NCI-H82 treated with DMSO at 0.1 percent for 48 hours (cell line): ENCODE measurements at regions not wholly inside any gene's neighbourhood (a gene's known extent, or its start where the extent isn't known, plus 50 kb on each side); places are given as distances from the start of the nearest gene placed in this dataset.
"Not testable (repeated sequence)": the region's sequence is repeated elsewhere in the genome, so short reads cannot be mapped to it uniquely, and the experiment has no call there.

Source experiments
- DNase-seq: peaks from one replicate; lab custom pipeline; 2025; ENCODE audit not compliant: unreplicated experiment; lab: John Stamatoyannopoulos, UW

DNA sequence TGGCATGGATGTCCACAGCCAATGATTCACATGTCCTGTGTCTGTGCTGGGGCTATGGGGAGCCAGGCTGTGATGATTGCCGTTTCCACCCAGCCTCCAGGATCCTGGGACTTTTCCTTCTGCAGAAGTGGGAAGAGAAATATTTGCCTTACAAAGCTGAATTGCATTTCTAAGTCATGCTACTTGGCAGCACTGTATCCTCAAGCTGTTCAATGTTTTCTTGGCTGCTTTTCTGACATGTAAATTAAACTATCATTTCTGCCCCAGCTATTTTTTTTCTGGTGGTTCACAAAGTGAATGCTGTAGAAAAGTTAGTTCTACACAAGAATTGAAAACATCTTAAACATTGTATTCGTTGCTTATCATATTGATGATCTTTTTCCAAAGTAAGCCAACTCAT, 51.9 kb upstream of the TCERG1L start:
- no peak for DNase-seq

- DNase-seq, result no peak
Observed at GRCh38 chr10:131371571-131371970, 60.0 kb upstream of the TCERG1L start.

GRCh38 chr10:131381576-131381975, 70.1 kb upstream of the TCERG1L start:
- no peak for DNase-seq

DNA sequence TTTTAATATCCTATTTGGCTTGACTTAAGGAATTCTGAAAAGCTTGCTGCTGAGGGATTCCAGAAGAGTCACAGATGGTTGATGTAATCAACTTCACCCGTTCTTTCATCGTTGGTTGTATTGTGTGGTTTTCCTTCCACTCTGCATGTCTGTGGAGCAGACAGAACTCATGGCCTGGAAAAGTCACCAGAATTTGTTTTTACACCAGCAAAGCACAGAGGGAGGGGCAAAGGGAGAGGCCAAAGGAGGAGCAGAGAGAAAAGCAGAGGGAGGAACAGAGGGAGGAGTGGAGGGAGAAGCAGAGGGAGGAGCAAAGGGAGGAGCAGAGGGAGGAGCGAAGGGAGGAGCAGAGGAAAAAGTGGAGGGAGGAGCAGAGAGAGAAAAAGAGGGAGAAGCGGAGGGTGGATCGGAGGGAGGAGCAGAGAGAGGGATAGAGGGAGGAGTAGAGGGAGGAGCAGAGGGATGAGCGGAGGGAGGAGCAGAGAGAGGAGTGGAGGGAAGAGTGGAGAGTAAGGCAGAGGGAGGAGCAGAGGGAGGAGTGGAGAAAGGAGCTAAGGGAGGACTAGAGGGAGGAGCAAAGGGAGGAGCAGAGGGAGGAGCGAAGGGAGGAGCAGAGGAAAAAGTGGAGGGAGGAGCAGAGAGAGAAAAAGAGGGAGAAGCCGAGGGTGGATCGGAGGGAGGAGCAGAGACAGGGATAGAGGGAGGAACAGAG, 73.8 kb upstream of the TCERG1L start:
- DNase-seq, result not testable (repeated sequence)

DNA sequence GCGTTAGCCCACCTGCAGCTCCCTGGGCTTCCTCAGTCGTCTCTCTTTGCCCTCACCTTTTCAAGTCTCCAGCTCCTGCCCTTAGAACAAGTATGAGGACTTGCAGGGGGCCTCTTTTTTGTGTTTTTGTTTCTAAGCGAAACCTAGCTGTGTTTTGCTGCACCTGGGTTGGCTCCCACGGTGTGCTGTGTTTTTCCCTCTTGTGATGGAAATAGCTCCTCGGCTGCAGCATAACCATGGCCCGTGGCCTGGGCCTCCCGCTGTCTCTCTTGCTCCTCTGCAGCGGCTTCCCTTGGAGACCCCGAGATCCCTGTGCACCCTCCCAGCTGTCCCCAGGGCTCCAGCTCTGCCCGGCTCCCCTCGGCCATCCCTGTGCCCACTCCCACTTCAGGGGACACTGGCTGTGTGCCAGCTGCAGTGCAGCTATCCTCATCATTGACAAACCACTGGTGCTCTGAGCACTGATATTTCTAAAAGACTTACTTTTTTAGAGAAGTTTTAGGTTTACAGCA, 75.6 kb upstream of the TCERG1L start:
- no peak for DNase-seq

DNA sequence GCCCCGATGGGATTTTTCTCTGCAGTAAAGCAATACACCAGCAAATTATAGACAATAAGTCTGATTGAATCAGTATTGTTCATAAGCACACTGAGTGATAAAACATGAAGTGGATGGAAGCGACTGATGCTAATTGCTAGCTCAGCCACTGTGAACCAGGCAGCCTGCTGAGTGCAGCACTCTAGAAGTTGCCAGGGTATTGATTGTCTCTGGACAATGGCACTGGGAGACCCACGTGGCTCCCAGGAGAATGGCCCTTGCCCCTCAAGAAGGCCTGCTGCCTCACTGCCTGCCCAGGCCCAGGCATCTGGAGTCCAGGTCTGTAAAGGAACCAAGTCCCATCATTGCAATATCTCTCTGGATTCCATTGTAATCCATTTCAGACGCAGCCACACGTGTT, 80.4 kb upstream of the TCERG1L start:
- no peak for DNase-seq

DNA sequence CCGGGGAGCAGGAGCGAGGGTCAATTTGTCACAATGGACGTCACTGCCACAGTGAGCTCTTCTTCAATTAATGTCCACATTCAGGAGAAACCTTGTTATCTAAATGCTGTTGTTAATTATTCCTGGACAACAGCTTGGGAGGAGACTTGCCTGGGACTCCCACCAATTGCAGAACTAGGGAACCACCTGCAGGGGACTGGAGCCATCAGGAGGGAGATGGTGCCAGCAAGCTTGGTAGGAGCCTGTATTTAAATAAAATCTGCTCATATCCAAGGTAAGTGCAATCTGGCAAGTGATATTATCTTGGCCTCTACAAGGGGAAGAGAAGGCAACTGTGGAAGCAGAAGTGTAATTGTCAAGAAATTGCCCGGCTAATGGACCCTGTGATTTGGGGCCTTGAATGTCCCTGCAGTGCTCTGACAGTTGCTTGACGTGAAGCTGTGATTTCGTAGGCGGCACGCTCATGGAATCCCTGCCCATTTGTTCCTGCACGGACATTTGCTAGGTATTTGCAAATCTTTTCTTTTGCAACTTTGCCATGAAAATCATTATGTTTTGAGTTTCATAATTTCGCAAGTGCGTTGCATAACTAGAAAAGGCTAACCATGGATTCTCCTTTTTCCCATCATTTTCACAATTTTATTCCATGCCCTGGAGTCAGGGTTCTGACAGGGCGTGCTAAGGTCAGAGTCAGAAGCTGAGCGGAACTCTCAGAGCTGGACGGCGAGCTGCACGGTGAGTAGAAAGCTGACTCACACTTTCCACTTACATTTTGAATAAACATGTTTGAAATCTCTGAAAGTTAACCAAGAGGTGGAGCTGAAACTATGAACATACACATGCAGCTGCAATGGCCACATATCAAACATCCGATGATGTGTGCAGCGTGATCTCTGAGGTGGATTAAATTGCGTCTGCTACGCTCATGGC, 84.9 kb upstream of the TCERG1L start:
- no peak for DNase-seq

GRCh38 chr10:131398166-131398565, 86.6 kb upstream of the TCERG1L start:
- no peak for DNase-seq

DNA sequence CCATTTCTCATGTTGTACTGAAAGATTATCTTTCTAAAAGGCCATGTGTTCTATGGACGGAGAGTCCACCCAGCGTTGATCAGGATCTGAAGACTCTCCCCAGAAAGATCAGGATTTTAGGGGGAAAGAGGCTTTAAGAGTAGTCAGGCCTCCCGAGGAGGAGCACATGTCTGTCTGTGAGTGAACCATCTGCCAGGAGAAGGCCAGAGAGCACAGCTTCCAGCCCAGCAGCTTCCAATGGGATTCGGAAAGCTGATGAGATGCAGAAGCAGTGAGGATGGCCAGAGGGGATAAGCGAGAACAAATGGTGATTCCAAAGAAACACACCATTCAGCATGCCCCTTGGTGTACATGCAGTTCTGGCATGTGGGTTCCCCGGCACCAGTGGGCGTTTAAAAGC, 88.5 kb upstream of the TCERG1L start:
- DNase-seq, result no peak

GRCh38 chr10:131400513-131400912, 89.0 kb upstream of the TCERG1L start:
- DNase-seq, result no peak

DNA sequence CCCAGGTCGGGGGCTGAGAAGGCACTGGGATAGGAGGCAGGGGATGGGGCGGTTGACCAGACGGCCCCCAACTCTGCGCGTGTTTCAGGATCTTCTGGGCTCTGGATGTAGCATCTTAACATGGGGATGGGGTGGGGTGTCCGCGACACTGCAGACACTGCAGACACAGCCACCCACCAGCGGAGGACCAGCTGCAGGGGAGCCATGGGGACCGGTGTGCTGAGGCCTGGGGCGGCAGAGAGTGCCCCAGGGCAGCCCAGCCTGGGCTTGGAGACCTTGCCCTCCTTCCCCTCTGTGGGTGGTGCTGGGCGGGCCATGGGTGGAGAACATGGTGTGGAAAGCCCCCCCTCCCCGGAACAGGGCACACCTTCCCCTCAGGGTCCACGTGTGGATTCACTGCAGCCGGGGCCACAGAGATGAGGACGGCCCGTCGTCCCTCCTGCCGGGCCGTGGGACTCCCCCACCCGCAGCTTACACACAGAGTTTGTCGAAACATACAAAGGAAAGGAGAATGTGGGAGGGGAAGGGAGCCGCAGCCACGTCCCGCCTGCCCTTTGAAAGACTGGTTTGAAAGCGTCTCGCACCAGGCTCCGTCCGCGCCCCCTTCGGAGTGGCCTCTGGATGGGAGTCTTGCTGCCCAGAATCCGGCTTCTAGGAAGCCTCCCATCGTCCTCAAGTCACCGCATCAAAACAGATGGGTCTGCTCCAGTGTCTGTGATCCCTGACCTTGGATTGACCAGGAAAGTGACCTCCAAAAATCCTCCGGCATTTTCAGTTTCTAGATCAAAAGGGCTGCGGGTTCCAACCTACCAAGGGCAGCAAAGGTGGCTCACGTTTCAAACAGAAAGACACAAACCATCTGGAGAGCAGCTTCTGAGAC, 91.5 kb upstream of the TCERG1L start:
- DNase-seq, result no peak

DNA sequence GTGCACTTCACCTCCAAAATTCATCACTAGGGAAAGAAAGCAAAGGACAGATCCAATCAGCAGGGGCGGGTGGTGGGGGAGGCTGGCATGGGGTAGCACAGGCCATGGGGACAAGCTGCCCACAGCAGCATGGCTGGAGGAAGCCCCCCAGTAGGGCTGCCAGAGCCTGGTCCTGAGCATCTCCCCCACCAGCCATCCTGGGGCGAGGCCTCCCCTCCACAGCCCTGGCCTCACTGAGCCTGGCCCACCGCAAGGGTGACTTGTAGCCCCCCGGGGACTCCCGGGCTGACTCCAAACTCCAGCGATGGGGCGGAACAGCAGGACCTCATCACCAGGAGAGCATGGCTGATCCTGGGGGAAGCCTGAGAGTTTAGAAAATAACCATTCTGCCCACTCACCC, 92.4 kb upstream of the TCERG1L start:
- DNase-seq, result no peak

DNA sequence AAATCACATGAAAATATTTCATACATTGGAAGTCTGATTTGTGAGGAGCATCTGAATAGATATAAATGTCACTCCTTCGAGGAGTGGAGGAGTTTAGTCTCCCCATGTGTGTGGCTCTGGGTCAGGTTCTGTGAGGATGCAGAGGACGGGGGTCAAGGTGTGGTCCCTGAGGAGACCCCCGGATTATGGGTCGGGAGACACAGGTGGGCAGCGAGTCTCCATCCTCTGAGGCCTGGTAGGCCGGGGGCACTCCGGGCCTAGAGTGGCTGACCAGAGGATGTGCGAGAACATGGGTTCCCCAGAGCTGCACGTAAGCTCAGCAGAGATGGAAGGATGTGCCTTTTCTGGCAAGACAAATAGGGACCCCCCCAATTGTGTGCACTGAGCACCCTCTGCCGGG, 93.4 kb upstream of the TCERG1L start:
- no peak for DNase-seq

GRCh38 chr10:131406676-131407392, 95.3 kb upstream of the TCERG1L start:
- DNase-seq, result no peak

DNA sequence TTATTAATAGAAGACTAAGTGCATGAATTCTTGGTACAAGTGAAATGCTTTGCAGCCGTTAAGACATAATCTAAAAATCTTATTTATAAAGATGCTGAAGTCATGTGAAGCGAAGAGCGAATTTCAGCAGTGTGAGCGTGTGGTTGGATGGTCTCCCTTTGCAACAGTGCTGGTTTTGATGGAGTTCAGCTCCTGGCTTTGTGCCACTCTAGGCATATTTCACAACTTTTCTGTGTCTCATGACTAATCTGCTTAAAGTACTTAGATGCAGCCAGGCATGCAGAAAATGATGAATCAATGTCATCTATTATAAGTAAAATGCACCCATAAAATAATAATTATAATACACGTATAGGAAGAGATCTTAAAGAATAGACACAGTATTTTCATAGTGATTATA, 107.2 kb upstream of the TCERG1L start:
- DNase-seq, result no peak

DNA sequence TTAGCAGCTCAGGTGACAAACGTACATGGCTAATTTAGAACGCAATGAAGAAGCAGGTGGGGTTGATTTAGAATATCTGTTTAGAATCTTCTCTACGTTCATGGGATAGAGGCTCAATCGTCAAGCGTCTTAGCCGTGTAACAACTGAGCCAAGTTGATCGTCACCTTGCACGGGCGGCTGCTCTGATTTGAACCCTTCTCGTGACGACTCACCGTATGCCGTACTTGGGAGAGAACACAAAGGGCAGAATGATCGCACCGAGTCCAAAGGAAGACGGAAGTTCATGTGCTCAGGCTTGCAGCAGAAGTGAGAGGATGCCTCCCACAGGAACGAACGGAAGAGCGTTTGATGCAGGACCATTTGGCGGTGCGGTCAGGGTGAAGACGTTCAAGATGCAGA, 108.3 kb upstream of the TCERG1L start:
- no peak for DNase-seq

- DNase-seq, result no peak
Observed at GRCh38 chr10:131420867-131421266, 109.3 kb upstream of the TCERG1L start.

DNA sequence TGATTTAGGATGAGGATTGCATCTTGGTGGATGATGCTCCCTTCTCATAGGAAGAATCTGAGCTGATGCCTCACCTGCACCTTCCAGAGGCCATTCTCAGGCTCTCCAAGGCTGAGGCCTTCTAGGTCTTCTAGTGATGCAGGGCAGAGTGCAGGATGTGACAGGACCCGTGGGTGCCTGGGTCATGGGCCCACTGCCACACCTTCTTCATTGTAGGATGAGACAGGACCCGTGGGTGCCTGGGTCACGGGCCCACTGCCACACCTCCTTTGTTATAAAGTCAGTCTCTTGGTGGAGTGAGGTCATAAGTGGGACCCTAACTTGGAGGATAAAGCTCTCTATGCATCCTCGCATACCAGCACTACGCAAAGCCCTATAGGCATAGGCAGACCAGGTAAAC, 109.9 kb upstream of the TCERG1L start:
- no peak for DNase-seq

GRCh38 chr10:131422731-131423130, 111.2 kb upstream of the TCERG1L start:
- DNase-seq, result no peak

DNA sequence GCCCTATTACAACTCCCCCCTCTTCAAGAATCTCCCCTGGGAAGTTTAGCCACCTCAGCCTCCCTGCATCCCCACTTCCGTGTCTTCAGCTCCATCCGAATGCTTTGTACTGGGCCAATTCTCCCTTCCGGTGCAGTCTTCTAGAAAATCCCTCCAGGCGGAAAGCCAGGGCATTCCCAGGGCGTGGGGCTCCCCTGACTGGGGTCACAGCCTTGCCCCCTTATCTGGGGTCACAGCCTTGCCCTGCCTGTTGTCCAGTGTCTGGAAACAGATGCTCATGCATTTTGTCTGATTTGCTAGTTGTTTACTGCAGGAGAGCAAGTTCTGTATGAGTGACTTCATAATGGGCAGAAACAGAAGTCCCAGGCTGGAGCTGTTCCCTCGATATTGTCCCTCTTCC, 112.5 kb upstream of the TCERG1L start:
- no peak for DNase-seq
